KMS-11 (cell line): ENCODE measurements at regions not wholly inside any gene's neighbourhood (a gene's known extent, or its start where the extent isn't known, plus 50 kb on each side); places are given as distances from the start of the nearest gene placed in this dataset.

Source experiments
- H2AFZ ChIP-seq: fragments of 200-600 bp; sonication (generic); 2 replicates; pipeline ENCODE4 v1.6.1; 2016; ENCODE audit warnings: antibody characterized with exemption, mixed run types, low read depth
- H3K27ac ChIP-seq: fragments of 200-600 bp; sonication (generic); 2 replicates; pipeline ENCODE4 v1.6.1; 2016; ENCODE audit warnings: mild to moderate bottlenecking, mixed run types
- H3K27me3 ChIP-seq: fragments of 200-600 bp; sonication (generic); 2 replicates; pipeline ENCODE4 v1.6.1; 2017; ENCODE audit warnings: mild to moderate bottlenecking, low read depth, mixed run types, moderate library complexity; ENCODE audit not compliant: insufficient read depth
- H3K36me3 ChIP-seq: fragments of 200-600 bp; sonication (generic); 2 replicates; pipeline ENCODE4 v1.6.1; 2017; ENCODE audit warnings: mild to moderate bottlenecking, mixed run types; ENCODE audit not compliant: insufficient read depth
- H3K4me1 ChIP-seq: fragments of 200-600 bp; sonication (generic); 2 replicates; pipeline ENCODE4 v1.6.1; 2016; ENCODE audit warnings: mild to moderate bottlenecking, low read depth, mixed run types; ENCODE audit not compliant: poor library complexity, severe bottlenecking
- H3K4me2 ChIP-seq: fragments of 200-600 bp; sonication (generic); 2 replicates; pipeline ENCODE4 v1.7.0; 2016; ENCODE audit warnings: mild to moderate bottlenecking, mixed run types
- H3K4me3 ChIP-seq: fragments of 200-600 bp; sonication (generic); IDR thresholded peaks from 2 replicates; pipeline ENCODE4 v1.6.1; 2017; ENCODE audit warnings: low read depth, low read length, mixed read lengths; ENCODE audit not compliant: insufficient read depth
- H3K79me2 ChIP-seq: fragments of 200-600 bp; sonication (generic); 2 replicates; pipeline ENCODE4 v1.6.1; 2016; ENCODE audit warnings: low read depth, mixed run types; ENCODE audit not compliant: insufficient read depth
- H3K9ac ChIP-seq: fragments of 200-600 bp; sonication (generic); 2 replicates; pipeline ENCODE4 v1.6.1; 2016; ENCODE audit warnings: mild to moderate bottlenecking, mixed run types
- H4K20me1 ChIP-seq: fragments of 200-600 bp; sonication (generic); 2 replicates; pipeline ENCODE4 v1.6.1; 2016; ENCODE audit warnings: mild to moderate bottlenecking, mixed run types; ENCODE audit not compliant: insufficient read depth
- TF ChIP-seq, protein P1 (sequence below): fragments of 200-600 bp; sonication (generic); conservative IDR thresholded peaks from 2 replicates; pipeline ENCODE4 v1.6.1; 2017; ENCODE audit warnings: low read depth, mild to moderate bottlenecking, antibody characterized with exemption, low read length, moderate library complexity, mixed read lengths

DNA sequence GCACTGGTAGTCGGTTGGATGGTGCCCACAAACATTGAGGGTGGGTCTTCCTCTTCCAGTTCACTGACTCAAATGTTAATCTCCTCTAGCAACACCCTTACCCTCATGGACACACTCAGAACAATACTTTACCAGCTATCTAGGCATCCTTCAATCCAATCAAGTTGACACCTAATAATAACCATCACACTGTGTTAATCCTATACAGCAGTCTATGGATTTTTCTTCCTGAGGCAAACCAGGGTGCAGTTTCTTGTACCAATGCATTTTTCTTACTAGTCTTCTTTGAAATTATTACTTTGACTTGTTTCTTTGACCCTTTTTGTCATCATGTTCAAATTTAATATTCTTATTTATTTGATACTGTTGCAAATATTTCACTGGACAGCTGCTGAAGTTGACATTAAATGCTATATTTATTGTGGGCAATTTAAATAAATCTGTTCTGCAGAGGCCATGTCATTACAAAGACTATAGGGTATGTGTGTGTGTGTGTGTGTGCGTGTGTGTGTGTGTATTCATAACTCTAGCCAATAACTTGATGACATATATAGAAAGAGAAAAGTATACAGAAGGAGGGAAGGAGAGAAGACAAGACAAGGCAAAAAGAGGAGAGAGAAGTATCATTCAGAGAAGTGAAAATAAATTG, 884.8 kb upstream of the NEGR1 start:
- Histone ChIP-seq H3K36me3 (no peaks in the 10 kb centered on the region), H4K20me1 (no peaks in the 10 kb centered on the region), H3K27me3 (no peaks in the 10 kb centered on the region), H2AFZ (no peak overlapping the region), H3K27ac (no peak overlapping the region), H3K4me1 (no peaks in the 10 kb centered on the region), H3K9ac (no peak overlapping the region), H3K4me2 (no peak overlapping the region), H3K4me3 (no peak overlapping the region), H3K79me2 (no peaks in the 10 kb centered on the region)
- TF ChIP-seq, protein P1, sequence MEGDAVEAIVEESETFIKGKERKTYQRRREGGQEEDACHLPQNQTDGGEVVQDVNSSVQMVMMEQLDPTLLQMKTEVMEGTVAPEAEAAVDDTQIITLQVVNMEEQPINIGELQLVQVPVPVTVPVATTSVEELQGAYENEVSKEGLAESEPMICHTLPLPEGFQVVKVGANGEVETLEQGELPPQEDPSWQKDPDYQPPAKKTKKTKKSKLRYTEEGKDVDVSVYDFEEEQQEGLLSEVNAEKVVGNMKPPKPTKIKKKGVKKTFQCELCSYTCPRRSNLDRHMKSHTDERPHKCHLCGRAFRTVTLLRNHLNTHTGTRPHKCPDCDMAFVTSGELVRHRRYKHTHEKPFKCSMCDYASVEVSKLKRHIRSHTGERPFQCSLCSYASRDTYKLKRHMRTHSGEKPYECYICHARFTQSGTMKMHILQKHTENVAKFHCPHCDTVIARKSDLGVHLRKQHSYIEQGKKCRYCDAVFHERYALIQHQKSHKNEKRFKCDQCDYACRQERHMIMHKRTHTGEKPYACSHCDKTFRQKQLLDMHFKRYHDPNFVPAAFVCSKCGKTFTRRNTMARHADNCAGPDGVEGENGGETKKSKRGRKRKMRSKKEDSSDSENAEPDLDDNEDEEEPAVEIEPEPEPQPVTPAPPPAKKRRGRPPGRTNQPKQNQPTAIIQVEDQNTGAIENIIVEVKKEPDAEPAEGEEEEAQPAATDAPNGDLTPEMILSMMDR, result no peak

DNA sequence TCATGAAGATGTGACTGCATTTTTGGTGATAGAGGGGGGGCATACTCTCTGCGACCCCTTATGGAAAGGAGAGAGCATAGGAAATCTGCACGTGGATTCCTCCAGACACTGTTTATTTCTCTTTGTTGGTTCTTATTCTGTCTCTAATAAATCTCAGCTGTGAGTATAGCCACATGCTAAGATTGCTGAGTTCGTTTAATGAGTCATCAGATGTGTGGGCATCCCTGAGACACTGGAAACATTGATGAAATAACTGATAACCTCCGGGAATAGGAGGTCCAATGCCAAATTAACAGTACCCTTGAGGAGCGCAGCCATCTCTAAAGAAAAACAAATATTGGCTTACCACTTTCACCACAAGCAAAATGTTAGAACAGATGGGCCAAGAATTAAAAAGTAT, 880.2 kb upstream of the NEGR1 start:
- no peaks in the 10 kb centered on the region for H3K79me2 ChIP-seq

DNA sequence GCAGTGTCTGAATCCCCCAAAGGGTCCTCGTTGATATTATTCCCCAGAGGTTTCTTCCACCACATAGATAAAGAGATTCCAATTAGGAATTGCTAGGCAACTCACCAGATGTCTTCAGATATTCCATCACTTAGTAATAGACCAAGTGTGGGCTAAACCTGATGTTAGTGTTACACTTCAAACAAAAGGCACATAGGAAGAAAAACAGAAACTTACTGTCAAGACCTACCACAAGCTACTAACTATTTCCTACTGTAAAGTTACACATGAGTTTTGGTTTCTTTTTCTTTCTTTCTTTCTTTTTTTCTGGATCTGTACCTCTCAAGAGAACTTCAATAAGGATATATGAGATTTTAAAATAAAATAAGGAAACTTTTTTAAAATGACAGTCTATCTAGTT, 879.1 kb upstream of the NEGR1 start:
- Histone ChIP-seq H3K36me3 (no peaks in the 10 kb centered on the region), H3K27ac (no peak overlapping the region), H2AFZ (no peak overlapping the region), H3K79me2 (no peaks in the 10 kb centered on the region), H3K4me1 (no peaks in the 10 kb centered on the region), H3K27me3 (no peaks in the 10 kb centered on the region), H3K4me2 (no peak overlapping the region), H3K9ac (no peak overlapping the region), H3K4me3 (no peak overlapping the region), H4K20me1 (no peaks in the 10 kb centered on the region)
- TF ChIP-seq, protein P1, result no peak

More for the DNA sequence above, 880.2 kb upstream of the NEGR1 start:
- no peak overlapping the region for H2AFZ ChIP-seq
- H3K4me1 ChIP-seq, result no peaks in the 10 kb centered on the region
- H3K4me2 ChIP-seq, result no peak overlapping the region
- H3K27me3 ChIP-seq, result no peaks in the 10 kb centered on the region
- TF ChIP-seq, protein P1, result no peak
- no peak overlapping the region for H3K4me3 ChIP-seq
- H3K9ac ChIP-seq, result no peak overlapping the region
- H4K20me1 ChIP-seq, result no peaks in the 10 kb centered on the region
- no peak overlapping the region for H3K27ac ChIP-seq
- H3K36me3 ChIP-seq, result no peaks in the 10 kb centered on the region

DNA sequence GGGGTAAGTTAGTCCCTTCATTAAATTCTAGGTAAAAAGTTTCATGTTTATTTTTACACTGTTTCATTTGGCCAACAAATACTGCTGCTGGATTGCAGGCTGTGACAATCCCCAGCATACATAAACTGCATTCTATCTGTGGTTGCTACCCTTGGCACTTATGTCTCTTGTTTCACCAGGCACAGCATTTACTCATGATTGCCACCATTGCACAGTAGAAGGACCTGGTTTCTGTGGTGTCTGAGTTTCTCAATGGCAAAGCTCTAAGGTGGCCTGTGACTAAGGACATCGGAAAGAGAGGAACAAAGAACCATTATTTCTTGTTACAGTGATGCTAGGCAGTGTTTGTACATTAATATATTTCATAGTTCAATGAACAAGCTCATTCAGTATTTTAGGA, 878.4 kb upstream of the NEGR1 start:
- Histone ChIP-seq H3K27me3 (no peaks in the 10 kb centered on the region), H2AFZ (no peak overlapping the region), H3K36me3 (no peaks in the 10 kb centered on the region), H3K79me2 (no peaks in the 10 kb centered on the region), H3K9ac (no peak overlapping the region), H3K4me2 (no peak overlapping the region), H3K4me1 (no peaks in the 10 kb centered on the region), H3K27ac (no peak overlapping the region), H3K4me3 (no peak overlapping the region), H4K20me1 (no peaks in the 10 kb centered on the region)
- TF ChIP-seq, protein P1, result no peak
